ENCODE measurements at regions not wholly inside any gene's neighbourhood (a gene's known extent, or its start where the extent isn't known, plus 50 kb on each side); places are given as distances from the start of the nearest gene placed in this dataset.

DNA sequence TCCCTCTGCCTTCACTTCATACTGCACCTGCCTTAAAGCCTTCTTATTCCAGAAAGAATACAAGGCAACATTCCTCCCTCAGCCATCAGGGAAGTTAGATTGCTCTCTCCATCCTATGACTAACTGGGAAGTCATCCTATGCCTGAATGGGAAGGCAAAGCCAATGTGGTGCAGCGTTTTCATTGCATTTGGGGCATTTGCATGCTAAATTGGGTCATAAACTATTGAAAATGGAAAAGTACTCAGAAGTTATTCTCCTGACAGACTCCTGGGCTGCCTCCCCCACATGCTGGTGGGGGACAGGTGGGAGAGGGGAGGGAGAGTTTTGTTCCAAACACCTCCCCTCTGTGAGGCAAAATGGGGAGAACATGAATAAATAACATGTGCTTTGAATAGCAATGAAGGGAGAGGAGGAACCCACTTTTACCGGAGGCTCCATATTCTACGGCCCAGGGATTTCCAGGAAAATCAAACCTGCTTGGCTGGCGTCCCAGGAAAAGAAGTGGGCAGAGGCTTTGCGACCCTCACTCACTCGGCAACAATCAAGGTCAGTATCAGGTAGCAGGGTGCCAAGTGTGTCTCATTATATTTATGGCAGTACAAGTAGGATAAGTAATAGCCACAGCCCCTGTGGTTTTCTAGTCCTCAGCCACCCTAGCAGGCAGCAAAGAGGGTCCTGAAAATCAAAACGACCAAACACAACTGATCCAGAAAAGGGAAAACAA, 84.1 kb downstream of the BOD1L2 start:
- TF ChIP-seq EZH2phosphoT487 (IDR thresholded peaks at IDR 0.05; ENCODE audit: low read depth), result no peak
- TF ChIP-seq, protein P1, sequence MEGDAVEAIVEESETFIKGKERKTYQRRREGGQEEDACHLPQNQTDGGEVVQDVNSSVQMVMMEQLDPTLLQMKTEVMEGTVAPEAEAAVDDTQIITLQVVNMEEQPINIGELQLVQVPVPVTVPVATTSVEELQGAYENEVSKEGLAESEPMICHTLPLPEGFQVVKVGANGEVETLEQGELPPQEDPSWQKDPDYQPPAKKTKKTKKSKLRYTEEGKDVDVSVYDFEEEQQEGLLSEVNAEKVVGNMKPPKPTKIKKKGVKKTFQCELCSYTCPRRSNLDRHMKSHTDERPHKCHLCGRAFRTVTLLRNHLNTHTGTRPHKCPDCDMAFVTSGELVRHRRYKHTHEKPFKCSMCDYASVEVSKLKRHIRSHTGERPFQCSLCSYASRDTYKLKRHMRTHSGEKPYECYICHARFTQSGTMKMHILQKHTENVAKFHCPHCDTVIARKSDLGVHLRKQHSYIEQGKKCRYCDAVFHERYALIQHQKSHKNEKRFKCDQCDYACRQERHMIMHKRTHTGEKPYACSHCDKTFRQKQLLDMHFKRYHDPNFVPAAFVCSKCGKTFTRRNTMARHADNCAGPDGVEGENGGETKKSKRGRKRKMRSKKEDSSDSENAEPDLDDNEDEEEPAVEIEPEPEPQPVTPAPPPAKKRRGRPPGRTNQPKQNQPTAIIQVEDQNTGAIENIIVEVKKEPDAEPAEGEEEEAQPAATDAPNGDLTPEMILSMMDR (IDR thresholded peaks at IDR 0.05; ENCODE audit: low read depth, low read length), result no peak

Data from OCI-LY3 (cell line).